Activated T-cell treated with anti-CD3 and anti-CD28 coated beads, Interleukin-2, amount 50 U/mL, for 72 hours (primary cell): ENCODE measurements at regions not wholly inside any gene's neighbourhood (a gene's known extent, or its start where the extent isn't known, plus 50 kb on each side); places are given as distances from the start of the nearest gene placed in this dataset.

ENCODE experiments used
- ATAC-seq, 2 donors: fragments of 150-1000 bp; cut with Tn5 transposase; replicated peaks in 1 of 2; 2 replicates each; pipeline ENCODE4 v1.10.0; 2021; ENCODE audit warnings: moderate library complexity in 2 of 2, mild to moderate bottlenecking in 1 of 2
- DNase-seq, 2 donors: peaks; one replicate each; pipeline ENCODE4 v3.0.0; 2021 to 2022; ENCODE audit warnings: mixed read lengths in 1 of 2
- H3K27ac Mint-ChIP-seq: one replicate; pipeline ENCODE4 v1.8.0; 2022; ENCODE audit warnings: mild to moderate bottlenecking, moderate library complexity, mixed read lengths
- H3K27me3 Mint-ChIP-seq: one replicate; pipeline ENCODE4 v1.8.0; 2022; ENCODE audit warnings: low read depth, mixed read lengths
- H3K36me3 Mint-ChIP-seq, 2 donors: one replicate each; pipeline ENCODE4 v1.8.0; 2022; ENCODE audit warnings: mixed read lengths in 2 of 2, mild to moderate bottlenecking in 1 of 2; ENCODE audit not compliant: insufficient read depth in 2 of 2
- H3K4me1 Mint-ChIP-seq: one replicate; pipeline ENCODE4 v1.8.0; 2022; ENCODE audit warnings: low read depth, mixed read lengths
- H3K4me3 Mint-ChIP-seq, 2 donors: one replicate each; pipeline ENCODE4 v1.8.0; 2022; ENCODE audit warnings: mild to moderate bottlenecking in 2 of 2, mixed read lengths in 2 of 2, moderate library complexity in 2 of 2
- H3K9me3 Mint-ChIP-seq, 2 donors: one replicate each; pipeline ENCODE4 v1.8.0; 2022; ENCODE audit warnings: mixed read lengths in 2 of 2

DNA sequence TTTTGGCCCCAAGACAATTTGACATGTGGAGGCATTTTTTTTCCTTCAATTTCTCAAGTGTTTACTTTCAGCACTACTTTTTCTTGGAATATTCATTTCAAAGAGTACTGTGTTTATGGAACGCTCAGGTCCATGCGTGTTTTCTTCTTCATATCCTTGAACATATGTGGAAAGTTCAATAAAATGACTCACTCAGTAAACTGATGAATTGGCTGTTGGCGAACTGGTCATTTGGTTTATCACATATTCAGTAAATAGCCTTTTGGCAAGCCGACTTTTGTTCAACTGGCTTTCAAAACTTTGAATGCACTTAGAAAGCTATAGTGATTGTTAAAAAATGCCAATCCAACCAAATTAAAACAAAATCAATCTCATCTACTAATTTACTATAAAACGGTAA is 964.6 kb upstream of the SLC35B3 start:
- Mint-ChIP-seq H3K4me3 (no peak overlapping the region), H3K4me1 (no peaks in the 10 kb centered on the region)

DNA sequence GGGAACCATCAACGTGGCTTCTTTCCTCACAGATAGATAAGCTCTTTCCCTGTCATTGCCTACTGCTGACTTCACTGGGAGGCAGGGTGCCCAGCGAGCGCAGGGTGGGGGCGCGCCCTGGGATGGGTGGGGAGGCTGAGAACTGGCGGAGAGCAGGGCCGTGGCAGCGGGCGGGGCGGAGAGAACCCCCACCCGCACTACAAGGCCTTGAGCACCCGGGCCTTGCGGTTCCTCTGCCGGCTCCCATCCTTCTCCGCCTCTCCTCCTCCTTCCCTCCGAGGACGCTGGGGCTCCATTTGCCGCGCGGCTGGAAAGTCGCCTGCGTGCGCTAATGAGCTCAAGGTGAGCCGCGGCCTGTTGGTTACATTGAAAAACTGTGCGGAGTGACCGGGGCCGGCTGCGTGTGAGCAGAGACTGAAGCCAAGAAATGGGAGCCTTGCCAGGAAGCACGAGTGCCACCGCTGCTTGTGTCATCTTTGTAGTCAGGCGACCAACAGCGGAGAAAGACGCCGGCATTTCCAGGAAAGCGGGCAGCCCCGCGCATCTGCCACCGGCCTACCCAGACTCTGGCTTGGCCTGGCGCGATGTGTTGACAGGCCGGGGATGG is 963.5 kb upstream of the SLC35B3 start:
- Mint-ChIP-seq H3K27me3 (peaks cover 6% of the 10 kb centered on the region), H3K4me3 (no peak overlapping the region), H3K27ac (no peak overlapping the region), H3K4me1 (no peaks in the 10 kb centered on the region), H3K9me3 (peaks cover 5 to 8% of the 10 kb centered on the region in 2 donors), H3K36me3 (peaks cover 0 to 2% of the 10 kb centered on the region in 2 donors)
- ATAC-seq (no peak), DNase-seq (no peak)

More for the DNA sequence above, 964.6 kb upstream of the SLC35B3 start:
- DNase-seq (no peak), ATAC-seq (no peak)
- Mint-ChIP-seq H3K27me3 (no peaks in the 10 kb centered on the region), H3K27ac (no peak overlapping the region), H3K9me3 (peaks cover 1 to 7% of the 10 kb centered on the region in 2 donors), H3K36me3 (peaks cover 0 to 2% of the 10 kb centered on the region in 2 donors)

DNA sequence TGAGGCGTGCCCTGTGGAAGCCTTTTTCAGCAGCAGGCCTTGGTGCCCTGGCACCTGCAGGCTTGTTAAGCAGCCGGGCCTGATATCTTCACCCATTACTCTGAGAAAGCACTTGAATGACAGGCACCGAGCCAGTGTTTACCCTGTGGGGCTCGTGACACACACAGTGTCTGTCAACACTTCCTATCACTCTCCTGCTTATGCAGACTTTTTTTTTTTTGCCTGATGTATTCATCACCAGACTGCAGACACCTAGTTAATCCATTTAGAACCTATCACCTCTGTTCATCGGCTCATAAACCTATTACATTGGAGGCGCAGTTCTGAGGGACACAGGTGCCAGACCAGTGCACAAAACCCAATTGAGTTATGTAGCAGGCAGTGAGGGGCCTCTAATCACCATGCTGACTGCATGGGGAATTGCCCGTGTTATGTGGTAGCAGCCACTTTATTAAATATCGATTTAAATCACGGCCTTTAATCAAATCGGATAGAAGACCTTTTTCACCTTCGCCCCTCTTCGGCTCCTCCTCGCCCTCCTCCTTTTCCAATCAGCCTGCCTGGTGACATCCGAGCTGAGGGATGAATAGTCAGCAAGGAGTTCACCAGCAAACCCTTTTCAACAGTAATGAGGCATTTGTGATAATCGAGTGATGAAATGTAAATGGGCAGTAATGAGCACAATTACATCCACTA is 962.9 kb upstream of the SLC35B3 start:
- Mint-ChIP-seq H3K4me3 (no peak overlapping the region), H3K36me3 (peaks cover 0 to 2% of the 10 kb centered on the region in 2 donors), H3K9me3 (peaks cover 5 to 8% of the 10 kb centered on the region in 2 donors), H3K27ac (no peak overlapping the region), H3K27me3 (peaks cover 6% of the 10 kb centered on the region), H3K4me1 (no peaks in the 10 kb centered on the region)
- ATAC-seq, result no peak
- no peak for DNase-seq

DNA sequence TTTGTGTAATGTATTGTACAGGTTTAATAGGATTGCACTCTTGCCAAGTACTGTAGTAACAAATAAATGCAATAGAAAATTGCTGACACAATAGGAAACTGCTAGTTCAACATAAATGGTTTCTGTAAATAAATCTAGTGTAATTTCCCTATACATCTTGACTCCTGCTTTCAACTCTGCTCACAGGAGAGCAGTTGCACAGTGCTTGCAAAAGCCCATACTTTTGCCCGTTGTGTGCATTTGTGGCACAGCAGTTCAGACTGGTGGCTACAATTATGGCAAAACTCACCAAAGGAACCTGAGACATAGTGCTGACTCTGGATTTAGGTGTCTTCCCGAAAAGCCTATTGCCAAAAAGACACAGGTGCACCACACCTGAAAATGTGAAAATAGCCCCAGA is 953.3 kb upstream of the SLC35B3 start:
- H3K27ac Mint-ChIP-seq, result no peak overlapping the region
- H3K4me1 Mint-ChIP-seq, result no peaks in the 10 kb centered on the region
- no peaks in the 10 kb centered on the region for H3K36me3 Mint-ChIP-seq
- no peak overlapping the region for H3K4me3 Mint-ChIP-seq
- H3K9me3 Mint-ChIP-seq, result peaks cover 0 to 3% of the 10 kb centered on the region in 2 donors
- no peaks in the 10 kb centered on the region for H3K27me3 Mint-ChIP-seq
- DNase-seq, result no peak
- no peak for ATAC-seq

DNA sequence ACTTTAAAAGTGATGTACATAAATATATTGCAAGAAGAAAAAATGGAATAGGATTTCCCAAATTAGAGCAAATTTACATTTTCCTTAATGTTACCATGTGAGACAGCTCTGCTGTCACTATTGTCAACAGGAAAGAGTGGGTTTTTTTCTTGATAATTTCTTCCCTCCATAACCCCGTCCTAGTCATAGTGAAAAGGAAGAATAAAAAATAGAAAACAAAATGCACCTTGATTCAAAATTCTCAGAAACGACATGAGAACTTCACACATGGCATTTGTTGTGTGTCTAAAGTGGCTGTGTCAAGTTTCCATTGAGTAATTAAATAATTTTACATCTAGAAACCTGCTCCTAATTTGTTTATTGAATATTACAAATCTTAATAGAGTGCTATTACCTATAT is 945.2 kb upstream of the SLC35B3 start:
- Mint-ChIP-seq H3K27ac (no peak overlapping the region), H3K9me3 (no peaks in the 10 kb centered on the region), H3K4me1 (no peaks in the 10 kb centered on the region), H3K4me3 (no peak overlapping the region), H3K27me3 (no peaks in the 10 kb centered on the region), H3K36me3 (no peaks in the 10 kb centered on the region)
- DNase-seq, result no peak
- no peak for ATAC-seq

DNA sequence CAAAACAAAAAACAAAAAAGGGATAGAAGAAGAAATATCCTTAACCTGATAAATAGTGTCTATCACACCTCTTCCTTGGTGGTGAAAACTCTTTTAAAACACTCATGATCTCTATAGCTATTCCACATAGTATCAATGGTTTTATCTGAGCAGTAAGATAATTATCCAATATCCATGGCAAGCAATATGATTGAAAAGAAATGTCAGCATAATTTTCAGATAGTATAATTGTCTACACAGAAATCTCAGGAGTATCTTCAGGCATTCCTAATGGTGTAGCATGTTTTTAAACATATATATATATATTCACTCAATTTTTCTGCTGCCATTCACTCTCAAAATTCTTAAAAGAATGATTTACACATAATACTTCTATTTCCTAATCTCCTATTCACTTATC is 938.0 kb upstream of the SLC35B3 start:
- no peak for DNase-seq
- no peak overlapping the region for H3K4me3 Mint-ChIP-seq
- no peak for ATAC-seq
- H3K9me3 Mint-ChIP-seq, result peaks cover 0 to 5% of the 10 kb centered on the region in 2 donors
- no peaks in the 10 kb centered on the region for H3K36me3 Mint-ChIP-seq
- H3K27ac Mint-ChIP-seq, result no peak overlapping the region
- H3K27me3 Mint-ChIP-seq, result no peaks in the 10 kb centered on the region
- no peaks in the 10 kb centered on the region for H3K4me1 Mint-ChIP-seq

DNA sequence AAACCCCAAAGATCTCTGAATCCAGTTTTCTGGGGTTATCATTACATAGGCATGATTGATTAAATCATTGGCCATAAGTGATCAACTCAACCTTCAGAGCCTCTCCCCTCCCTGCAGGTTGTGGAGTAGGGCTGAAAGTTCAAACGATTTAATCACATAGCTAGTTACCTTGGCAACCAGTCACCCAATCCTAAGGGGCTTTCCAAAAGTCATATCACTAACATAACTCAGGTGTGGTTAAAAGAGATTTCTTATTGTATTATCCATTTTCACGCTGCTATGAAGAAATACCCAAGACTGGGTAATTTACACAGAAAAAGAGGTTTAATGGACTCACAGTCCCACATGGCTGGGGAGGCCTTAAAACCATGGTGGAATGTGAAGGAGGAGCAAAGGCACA is 935.1 kb upstream of the SLC35B3 start:
- Mint-ChIP-seq H3K27me3 (no peaks in the 10 kb centered on the region), H3K9me3 (peaks cover 0 to 5% of the 10 kb centered on the region in 2 donors), H3K4me1 (no peaks in the 10 kb centered on the region), H3K27ac (no peak overlapping the region), H3K4me3 (no peak overlapping the region), H3K36me3 (no peaks in the 10 kb centered on the region)
- no peak for ATAC-seq
- DNase-seq, result no peak

DNA sequence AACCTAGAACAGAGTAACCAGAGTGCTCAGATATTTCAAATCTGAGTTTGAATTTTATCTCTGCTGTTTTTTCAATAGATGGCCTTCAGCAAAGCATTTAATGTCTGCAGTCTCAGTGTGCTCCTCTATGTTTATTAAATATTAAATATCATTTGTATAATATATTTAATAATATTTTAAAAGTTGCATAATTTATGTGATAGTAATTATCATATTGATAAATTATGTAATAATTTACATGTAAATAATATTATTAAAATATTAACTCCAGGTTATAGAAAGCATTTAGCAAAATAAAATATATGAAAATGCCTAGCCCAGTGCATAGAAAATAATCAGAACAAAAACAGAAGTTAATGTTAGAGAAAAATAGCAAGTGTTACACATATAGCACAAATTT is 930.0 kb upstream of the SLC35B3 start:
- H3K4me1 Mint-ChIP-seq, result no peaks in the 10 kb centered on the region
- H3K4me3 Mint-ChIP-seq, result no peak overlapping the region
- H3K36me3 Mint-ChIP-seq, result no peaks in the 10 kb centered on the region
- H3K27ac Mint-ChIP-seq, result no peak overlapping the region
- no peaks in the 10 kb centered on the region for H3K27me3 Mint-ChIP-seq
- no peak for DNase-seq
- H3K9me3 Mint-ChIP-seq, result peaks cover 0 to 5% of the 10 kb centered on the region in 2 donors
- ATAC-seq, result no peak

DNA sequence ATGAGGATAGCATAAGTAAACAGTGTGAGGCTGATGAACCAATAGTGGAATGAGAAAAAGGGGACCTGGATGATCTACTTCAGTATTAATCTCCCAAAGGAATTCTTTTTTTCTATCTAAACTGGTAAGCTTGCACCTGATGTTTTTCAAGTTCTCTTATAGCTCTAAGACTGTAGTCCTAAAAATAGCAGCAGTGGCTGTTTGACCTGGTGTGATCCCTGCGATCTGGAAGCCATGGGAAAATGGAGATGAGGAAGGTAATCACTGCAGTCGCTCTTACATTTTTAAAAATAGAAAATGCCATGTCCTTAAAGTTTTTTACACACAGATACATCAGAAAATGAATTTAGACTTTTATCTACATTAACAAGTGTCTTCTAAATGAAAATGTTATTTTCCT is 926.4 kb upstream of the SLC35B3 start:
- Mint-ChIP-seq H3K4me3 (no peak overlapping the region), H3K27me3 (no peaks in the 10 kb centered on the region), H3K4me1 (no peaks in the 10 kb centered on the region), H3K36me3 (no peaks in the 10 kb centered on the region), H3K27ac (no peak overlapping the region), H3K9me3 (peaks cover 2 to 3% of the 10 kb centered on the region in 2 donors)
- no peak for DNase-seq
- ATAC-seq, result no peak

DNA sequence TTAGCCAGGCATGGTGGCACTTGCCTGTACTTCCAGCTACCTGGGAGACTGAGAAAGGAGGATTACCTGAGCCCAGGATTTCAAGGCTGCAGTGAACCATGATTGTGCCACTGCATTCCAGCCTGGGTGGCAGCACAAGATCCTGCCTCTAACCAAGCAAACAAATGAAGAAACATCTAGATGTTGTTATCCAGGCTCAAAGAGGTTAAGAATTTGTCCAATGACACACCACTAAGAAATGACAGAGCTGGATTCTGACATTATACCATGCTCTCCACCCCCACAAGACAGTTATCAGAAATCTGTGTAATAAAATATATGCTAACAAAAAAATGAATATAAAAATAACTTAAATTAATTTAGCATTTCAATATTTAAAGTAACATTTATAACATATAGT is 925.5 kb upstream of the SLC35B3 start:
- Mint-ChIP-seq H3K27ac (no peak overlapping the region), H3K4me3 (no peak overlapping the region), H3K36me3 (no peaks in the 10 kb centered on the region), H3K27me3 (no peaks in the 10 kb centered on the region), H3K9me3 (peaks cover 2 to 3% of the 10 kb centered on the region in 2 donors), H3K4me1 (no peaks in the 10 kb centered on the region)
- ATAC-seq (no peak), DNase-seq (no peak)

DNA sequence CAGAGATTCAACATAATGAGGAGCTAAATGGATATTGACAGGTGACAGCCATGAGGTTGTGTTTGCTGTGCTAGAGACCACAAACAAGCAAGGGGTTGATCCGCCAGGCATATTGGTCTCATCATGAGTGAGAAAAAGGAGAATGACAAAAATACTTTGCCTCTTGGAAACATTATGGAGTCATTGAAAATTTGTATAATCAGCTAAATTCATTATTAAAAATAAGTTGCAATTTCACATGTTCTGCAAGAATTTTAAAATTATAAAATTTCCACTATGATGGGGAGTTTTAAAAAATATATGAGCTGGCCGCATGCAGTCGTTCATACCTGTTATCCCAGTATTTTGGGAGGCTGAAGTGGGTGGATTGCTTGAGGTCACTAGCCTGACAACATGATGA is 912.3 kb upstream of the SLC35B3 start:
- ATAC-seq (no peak), DNase-seq (no peak)
- Mint-ChIP-seq H3K36me3 (no peaks in the 10 kb centered on the region), H3K27me3 (no peaks in the 10 kb centered on the region), H3K9me3 (peaks cover 0 to 14% of the 10 kb centered on the region in 2 donors), H3K27ac (no peak overlapping the region), H3K4me3 (no peak overlapping the region), H3K4me1 (no peaks in the 10 kb centered on the region)

DNA sequence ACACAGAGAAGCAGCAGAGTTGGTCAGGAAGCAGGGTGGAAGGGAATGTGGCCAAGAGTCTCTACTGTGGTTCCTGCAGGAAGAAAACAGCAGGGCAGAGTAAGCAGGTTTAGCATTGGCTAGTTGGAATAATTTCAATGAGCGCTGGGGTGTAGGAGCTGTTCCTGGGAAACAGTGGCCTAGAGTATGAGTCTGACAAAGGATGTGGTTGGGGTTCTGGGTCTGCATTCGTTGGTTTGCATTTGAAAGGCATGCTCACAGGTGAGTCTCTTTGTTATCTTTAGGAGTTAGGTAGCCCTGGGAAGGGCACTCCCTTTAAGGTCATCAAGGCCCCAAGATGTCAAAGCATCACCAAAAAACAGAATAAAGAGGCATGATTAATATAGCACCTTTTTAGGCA is 911.6 kb upstream of the SLC35B3 start:
- no peak for ATAC-seq
- Mint-ChIP-seq H3K4me1 (no peaks in the 10 kb centered on the region), H3K4me3 (no peak overlapping the region), H3K9me3 (peaks cover 0 to 11% of the 10 kb centered on the region in 2 donors), H3K27me3 (no peaks in the 10 kb centered on the region), H3K36me3 (no peaks in the 10 kb centered on the region), H3K27ac (no peak overlapping the region)
- DNase-seq, result no peak

DNA sequence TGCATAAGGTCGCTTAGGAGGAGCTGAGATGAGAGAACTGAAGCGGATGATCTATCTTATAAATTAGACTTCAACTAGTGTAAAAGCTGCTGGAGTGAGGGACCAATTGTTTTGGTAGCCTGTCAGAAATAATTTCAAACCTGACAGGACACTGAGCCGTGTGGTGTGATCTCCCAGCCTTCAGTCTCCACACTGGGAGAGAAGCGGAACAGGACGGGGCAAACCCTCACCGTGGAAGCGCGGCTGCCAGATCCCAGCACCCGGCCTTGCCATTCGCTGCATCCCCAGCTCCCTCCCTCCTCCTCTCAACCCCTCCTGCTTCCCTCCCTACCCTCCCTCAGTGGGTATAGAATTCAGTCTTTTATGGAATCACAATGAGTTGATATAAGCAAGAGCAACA is 900.1 kb upstream of the SLC35B3 start:
- Mint-ChIP-seq H3K9me3 (no peaks in the 10 kb centered on the region), H3K4me1 (no peaks in the 10 kb centered on the region), H3K36me3 (no peaks in the 10 kb centered on the region), H3K27me3 (no peaks in the 10 kb centered on the region), H3K27ac (no peak overlapping the region), H3K4me3 (no peak overlapping the region)
- ATAC-seq, result no peak
- DNase-seq, result no peak

DNA sequence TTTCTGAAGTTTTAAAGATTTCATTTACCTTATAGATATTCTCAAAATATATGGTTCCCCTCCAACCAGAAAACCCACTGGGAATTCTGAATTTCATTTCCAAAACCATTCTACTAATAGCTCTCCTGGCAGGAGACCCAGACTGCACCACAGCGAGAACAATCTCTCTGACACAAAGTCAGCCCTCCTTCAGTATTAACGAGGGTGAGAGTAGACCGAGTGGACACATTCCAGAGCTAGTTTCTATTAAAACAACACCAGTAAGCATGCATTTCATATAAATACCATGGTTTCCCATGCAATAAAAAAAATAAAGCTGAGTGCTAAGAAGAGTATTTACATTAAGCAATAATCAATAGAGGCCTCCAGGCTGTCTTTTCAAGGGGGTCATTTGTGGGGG is 899.6 kb upstream of the SLC35B3 start:
- no peak for ATAC-seq
- H3K36me3 Mint-ChIP-seq, result no peaks in the 10 kb centered on the region
- H3K27me3 Mint-ChIP-seq, result no peaks in the 10 kb centered on the region
- no peaks in the 10 kb centered on the region for H3K9me3 Mint-ChIP-seq
- H3K4me1 Mint-ChIP-seq, result no peaks in the 10 kb centered on the region
- no peak overlapping the region for H3K27ac Mint-ChIP-seq
- no peak overlapping the region for H3K4me3 Mint-ChIP-seq
- DNase-seq, result no peak
